ENCODE measurements at regions not wholly inside any gene's neighbourhood (a gene's known extent, or its start where the extent isn't known, plus 50 kb on each side); places are given as distances from the start of the nearest gene placed in this dataset.

DNA sequence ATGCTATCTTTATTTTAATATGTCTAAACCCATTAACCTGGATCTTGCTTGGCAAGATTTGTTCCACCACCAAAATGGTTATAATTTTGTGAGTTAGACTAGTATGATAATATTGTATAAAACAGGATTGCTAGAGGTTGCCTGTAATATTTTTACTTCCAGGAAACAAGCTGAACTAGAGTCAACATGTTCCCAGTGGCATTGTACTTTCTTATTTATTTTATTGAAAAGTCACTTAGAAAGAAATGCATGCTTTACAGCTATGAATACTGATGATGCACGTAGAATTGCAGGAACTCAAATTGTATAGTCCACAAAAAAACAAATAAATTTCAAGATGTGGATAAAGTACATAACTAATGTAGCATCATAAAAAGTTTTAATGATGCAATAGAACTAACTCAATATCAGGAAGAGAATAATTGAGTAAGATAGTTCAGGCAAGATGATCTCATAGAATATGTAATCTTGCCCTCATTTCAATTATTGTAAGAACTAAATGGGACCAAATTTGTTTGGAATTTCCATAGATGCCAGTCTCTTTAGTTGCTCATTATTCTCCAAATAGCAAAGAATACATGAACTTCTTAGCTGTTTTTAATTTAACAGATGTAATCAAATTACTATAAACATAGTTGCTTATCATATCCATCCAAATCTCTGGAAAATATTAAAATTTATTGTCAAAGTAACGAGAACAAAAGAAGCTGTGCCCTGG lies 451.8 kb downstream of the COL12A1 start:
- H3K9me3 ChIP-seq (replicated peaks; ENCODE audit: control insufficient read depth, insufficient read depth, low read depth, low read length), result no peaks in the 10 kb centered on the region
- ATAC-seq (no peak), FAIRE-seq (no peak), DNase-seq (ENCODE audit: extremely low read depth in 1 of 4, low spot score in 3 of 4) (no peak)
- no peaks in the 10 kb centered on the region for H4K20me1 ChIP-seq (replicated peaks; ENCODE audit: control insufficient read depth, insufficient read depth, low read length)
- POLR2A ChIA-PET, result no interaction called here
- no peak overlapping the region for H2AFZ ChIP-seq (ENCODE audit: low read depth, low read length)
- H3K9me1 ChIP-seq (ENCODE audit: control insufficient read depth, insufficient read depth, low read length), result no peaks in the 10 kb centered on the region
- WGBS (ENCODE audit: insufficient coverage, low coverage, missing lambda C conversion rate), result 0% methylated on average over 2 of the region's 2 CpGs
- no peaks in the 10 kb centered on the region for H3K36me3 ChIP-seq (ENCODE audit: control insufficient read depth, insufficient read depth, low read length)
- in situ Hi-C loops (cut with MboI), result no loop called here
- CTCF ChIA-PET (ENCODE audit: low intra/inter-chr PET ratio), result interaction anchor here (0.5 kb wide), 1 partner anchor 10 kb away, joined by 3 read pairs; no protein-coding TSS in a partner anchor
- no peaks in the 10 kb centered on the region for H3K27me3 ChIP-seq (ENCODE audit: control insufficient read depth in 2 of 2, insufficient read depth in 2 of 2, low read length in 2 of 2)
- BruUV-seq (replicated peaks), result no TSS peak
- no peaks in the 10 kb centered on the region for H3K79me2 ChIP-seq (ENCODE audit: control insufficient read depth, insufficient read depth, low read length)
- TF ChIP-seq PHF21A (IDR thresholded peaks at IDR 0.05; ENCODE audit: borderline replicate concordance, low read depth) (no peak), CEBPG (CRISPR knock-in tag; IDR thresholded peaks at IDR 0.05) (no peak), CEBPG (tag; conservative IDR thresholded peaks at IDR 0.05 in 1 of 2, IDR thresholded peaks at IDR 0.05 in 1 of 2) (peak in 1 of 2 experiments; percentile 11; a peak in 1 of 4 replicates)
- no peak overlapping the region for H3K4me3 ChIP-seq
- no peaks in the 10 kb centered on the region for H3K4me1 ChIP-seq (replicated peaks in 1 of 2; ENCODE audit: control insufficient read depth in 2 of 2, insufficient read depth in 2 of 2, low read length in 2 of 2)
- intact Hi-C loops (cut with micrococcal nuclease), result no loop called here
- H3K4me2 ChIP-seq (ENCODE audit: insufficient read depth, low read length), result no peak overlapping the region
- H3K27ac ChIP-seq (ENCODE audit: extremely low read depth, low read depth, low read length), result no peak overlapping the region
- H3K9ac ChIP-seq (ENCODE audit: insufficient read depth in 1 of 2, low read depth in 2 of 2, low read length in 2 of 2), result no peak overlapping the region

DNA sequence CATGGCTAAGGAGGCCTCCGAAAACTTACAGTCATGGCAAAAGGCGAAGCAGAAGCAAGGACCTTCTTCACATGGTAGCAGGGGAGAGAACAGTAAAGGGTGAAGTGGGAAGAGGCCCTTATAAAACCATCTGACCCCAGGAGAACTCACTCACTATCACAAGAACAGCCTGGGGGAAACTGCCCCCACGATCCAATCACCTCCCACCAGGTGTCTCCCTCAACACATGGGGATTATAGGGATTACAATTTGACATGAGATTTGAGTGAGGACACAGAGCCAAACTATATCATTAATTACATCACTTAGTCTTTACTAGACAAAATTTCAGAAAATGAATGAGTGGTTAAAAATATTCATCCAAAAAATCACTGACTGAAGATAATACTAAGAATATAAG lies 453.6 kb downstream of the COL12A1 start:
- 0% methylated on average over 2 of the region's 3 CpGs for WGBS (ENCODE audit: insufficient coverage, low coverage, missing lambda C conversion rate)
- FAIRE-seq (no peak), ATAC-seq (no peak), DNase-seq (ENCODE audit: extremely low read depth in 1 of 4, low spot score in 3 of 4) (no peak)
- ChIA-PET CTCF (ENCODE audit: low intra/inter-chr PET ratio) (no interaction called here), POLR2A (no interaction called here)
- Histone ChIP-seq H4K20me1 (replicated peaks; ENCODE audit: control insufficient read depth, insufficient read depth, low read length) (no peaks in the 10 kb centered on the region), H3K9ac (ENCODE audit: insufficient read depth in 1 of 2, low read depth in 2 of 2, low read length in 2 of 2) (no peak overlapping the region), H3K36me3 (ENCODE audit: control insufficient read depth, insufficient read depth, low read length) (no peaks in the 10 kb centered on the region), H3K4me1 (replicated peaks in 1 of 2; ENCODE audit: control insufficient read depth in 2 of 2, insufficient read depth in 2 of 2, low read length in 2 of 2) (no peaks in the 10 kb centered on the region), H3K9me1 (ENCODE audit: control insufficient read depth, insufficient read depth, low read length) (no peaks in the 10 kb centered on the region), H3K79me2 (ENCODE audit: control insufficient read depth, insufficient read depth, low read length) (no peaks in the 10 kb centered on the region), H3K9me3 (replicated peaks; ENCODE audit: control insufficient read depth, insufficient read depth, low read depth, low read length) (no peaks in the 10 kb centered on the region), H2AFZ (ENCODE audit: low read depth, low read length) (no peak overlapping the region), H3K27ac (ENCODE audit: extremely low read depth, low read depth, low read length) (no peak overlapping the region), H3K4me2 (ENCODE audit: insufficient read depth, low read length) (no peak overlapping the region), H3K27me3 (ENCODE audit: control insufficient read depth in 2 of 2, insufficient read depth in 2 of 2, low read length in 2 of 2) (no peaks in the 10 kb centered on the region), H3K4me3 (no peak overlapping the region)
- intact Hi-C loops (cut with micrococcal nuclease) (no loop called here), in situ Hi-C loops (cut with MboI) (no loop called here)
- BruUV-seq (replicated peaks), result no TSS peak
- TF ChIP-seq ZNF589 (CRISPR knock-in tag; IDR thresholded peaks at IDR 0.05; ENCODE audit: low read depth), result no peak
- no peak for TF ChIP-seq ZNF766 (CRISPR knock-in tag; conservative IDR thresholded peaks at IDR 0.05)
- TF ChIP-seq ZNF232 (CRISPR knock-in tag; IDR thresholded peaks at IDR 0.05), result no peak
- TF ChIP-seq MYC (IDR thresholded peaks at IDR 0.05; ENCODE audit: low read depth, low read length), result no peak
- no peak for TF ChIP-seq MYC (CRISPR knock-in tag; IDR thresholded peaks at IDR 0.05; ENCODE audit: borderline replicate concordance, low read depth)
- no peak for TF ChIP-seq CCNT2 (IDR thresholded peaks at IDR 0.05; ENCODE audit: borderline replicate concordance, extremely low read depth, insufficient read length, low read depth, low read length)
- no peak for TF ChIP-seq BCOR (IDR thresholded peaks at IDR 0.05)
- no peak for TF ChIP-seq CHCHD3 (CRISPR knock-in tag; IDR thresholded peaks at IDR 0.05)
- TF ChIP-seq EP300 (IDR thresholded peaks at IDR 0.05; ENCODE audit: low read length), result no peak
- TF ChIP-seq ZKSCAN8 (CRISPR knock-in tag; IDR thresholded peaks at IDR 0.05), result no peak
- TF ChIP-seq, protein P1, sequence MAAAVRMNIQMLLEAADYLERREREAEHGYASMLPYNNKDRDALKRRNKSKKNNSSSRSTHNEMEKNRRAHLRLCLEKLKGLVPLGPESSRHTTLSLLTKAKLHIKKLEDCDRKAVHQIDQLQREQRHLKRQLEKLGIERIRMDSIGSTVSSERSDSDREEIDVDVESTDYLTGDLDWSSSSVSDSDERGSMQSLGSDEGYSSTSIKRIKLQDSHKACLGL (CRISPR knock-in tag; IDR thresholded peaks at IDR 0.05; ENCODE audit: borderline replicate concordance, poor library complexity, severe bottlenecking), result no peak
- no peak for TF ChIP-seq TRIM28 (IDR thresholded peaks at IDR 0.05)
- TF ChIP-seq HOXB6 (CRISPR knock-in tag; IDR thresholded peaks at IDR 0.05; ENCODE audit: borderline replicate concordance), result no peak

Measured in K562 (cell line).